Ammon's horn (tissue), 1 donor: ENCODE measurements at regions not wholly inside any gene's neighbourhood (a gene's known extent, or its start where the extent isn't known, plus 50 kb on each side); places are given as distances from the start of the nearest gene placed in this dataset.
"Not testable (repeated sequence)": the region's sequence is repeated elsewhere in the genome, so short reads cannot be mapped to it uniquely, and the experiment has no call there.

Experiments
- DNase-seq: peaks from one replicate; pipeline ENCODE4 v3.0.0-alpha.2; 2016; ENCODE audit warnings: low spot score

- DNase-seq = no peak
Observed at GRCh38 chr10:60615541-60615940, 162.7 kb upstream of the CDK1 start.

GRCh38 chr10:60614363-60614762, 163.9 kb upstream of the CDK1 start:
- no peak for DNase-seq

GRCh38 chr10:60613434-60613833, 164.8 kb upstream of the CDK1 start:
- DNase-seq = no peak

- no peak for DNase-seq
Observed at GRCh38 chr10:60611291-60611747, 167.0 kb upstream of the CDK1 start.

GRCh38 chr10:60607372-60607771, 170.9 kb upstream of the CDK1 start:
- no peak for DNase-seq

GRCh38 chr10:60606343-60607080, 171.8 kb upstream of the CDK1 start:
- peak; percentile 29 for DNase-seq

- no peak for DNase-seq
Observed at GRCh38 chr10:60605476-60605875, 172.8 kb upstream of the CDK1 start.

- DNase-seq = peak; percentile 62
Observed at GRCh38 chr10:60604342-60604741, 173.9 kb upstream of the CDK1 start.

GRCh38 chr10:60597513-60597912, 180.8 kb upstream of the CDK1 start:
- no peak for DNase-seq

- DNase-seq = no peak
Observed at GRCh38 chr10:60595852-60596251, 182.4 kb upstream of the CDK1 start.

- no peak for DNase-seq
Observed at GRCh38 chr10:60594476-60595051, 183.7 kb upstream of the CDK1 start.

- DNase-seq = no peak
Observed at GRCh38 chr10:60591119-60591518, 187.2 kb upstream of the CDK1 start.

GRCh38 chr10:60589376-60589775, 188.9 kb upstream of the CDK1 start:
- DNase-seq = no peak

GRCh38 chr10:60581782-60582181, 192.1 kb upstream of the ANK3 start:
- DNase-seq = not testable (repeated sequence)

GRCh38 chr10:60578217-60578616, 188.5 kb upstream of the ANK3 start:
- no peak for DNase-seq

GRCh38 chr10:60576130-60577069, 186.7 kb upstream of the ANK3 start:
- no peak for DNase-seq

- DNase-seq = no peak
Observed at GRCh38 chr10:60575105-60575504, 185.4 kb upstream of the ANK3 start.

GRCh38 chr10:60574388-60574787, 184.7 kb upstream of the ANK3 start:
- no peak for DNase-seq

- DNase-seq = peak; percentile 21
Observed at GRCh38 chr10:60573336-60573735, 183.7 kb upstream of the ANK3 start.

- peak; percentile 82 for DNase-seq
Observed at GRCh38 chr10:60572511-60573194, 183.0 kb upstream of the ANK3 start.

GRCh38 chr10:60570896-60571295, 181.2 kb upstream of the ANK3 start:
- peak; percentile 27 for DNase-seq

- peak; percentile 66 for DNase-seq
Observed at GRCh38 chr10:60570272-60570865, 180.7 kb upstream of the ANK3 start.
